K562 (cell line): ENCODE measurements at regions not wholly inside any gene's neighbourhood (a gene's known extent, or its start where the extent isn't known, plus 50 kb on each side); places are given as distances from the start of the nearest gene placed in this dataset.

Source experiments
- RBFOX2 ChIP-seq: fragments of 200-400 bp; formaldehyde crosslinking; IDR thresholded peaks from 2 replicates; pipeline ENCODE4 v1.6.1; 2017; ENCODE audit warnings: low read depth, mild to moderate bottlenecking, low read length, moderate library complexity
- ZBTB40 ChIP-seq, 2 experiments: fragments of 450-650 bp in 1 of 2; sonication (generic) in 1 of 2; formaldehyde crosslinking in 1 of 2; IDR thresholded peaks; 2 replicates each; pipeline versions ENCODE4 v1.7.1 to v1.9.0; 2016 to 2022; ENCODE audit warnings: inconsistent platforms in 1 of 2, mild to moderate bottlenecking in 1 of 2, missing genetic modification reagents in 1 of 2

GRCh38 chr7:137164251-137164650 lies 179.3 kb downstream of the PTN start (continued):
- TF ChIP-seq ZBTB40 (IDR thresholded peaks at IDR 0.05), result peak; percentile 79
- no peak for TF ChIP-seq ZBTB40 (CRISPR knock-in tag; IDR thresholded peaks at IDR 0.05)
- TF ChIP-seq RBFOX2, result peak; percentile 45; the same call in 1 of the 2 replicates
